Cardiac fibroblast (primary cell): ENCODE measurements at regions not wholly inside any gene's neighbourhood (a gene's known extent, or its start where the extent isn't known, plus 50 kb on each side); places are given as distances from the start of the nearest gene placed in this dataset.

Experiments
- DNase-seq, 2 donors: peaks; one replicate each; pipeline versions ENCODE4 v3.0.0 to v3.0.0-alpha.2; 2010; ENCODE audit warnings: low read depth in 2 of 2
- H3K4me3 ChIP-seq, 2 donors: replicated peaks in 1 of 2; 1 replicate in 1 of 2; 2 replicates in 1 of 2; pipeline ENCODE4 v1.5.1; 2011; ENCODE audit warnings: low read depth in 2 of 2, low read length in 2 of 2, mild to moderate bottlenecking in 2 of 2, moderate library complexity in 1 of 2
- CTCF ChIP-seq: IDR thresholded peaks from one replicate; pipeline ENCODE4 v1.5.1; 2011; ENCODE audit warnings: low read depth, mild to moderate bottlenecking, low read length, inconsistent platforms

GRCh38 chr15:99478977-99479376, 86.8 kb upstream of the MEF2A start:
- no peak for DNase-seq
- TF ChIP-seq CTCF: no peak
- H3K4me3 ChIP-seq: no peak overlapping the region

GRCh38 chr15:99480016-99480810, 85.6 kb upstream of the MEF2A start:
- H3K4me3 ChIP-seq: no peak overlapping the region
- DNase-seq: no peak
- TF ChIP-seq CTCF: no peak

GRCh38 chr15:99481113-99481950, 84.5 kb upstream of the MEF2A start:
- TF ChIP-seq CTCF: no peak
- DNase-seq: no peak
- no peak overlapping the region for H3K4me3 ChIP-seq

GRCh38 chr15:99481951-99482230, 83.9 kb upstream of the MEF2A start:
- no peak for DNase-seq
- TF ChIP-seq CTCF: no peak
- no peak overlapping the region for H3K4me3 ChIP-seq

GRCh38 chr15:99482993-99483392, 82.8 kb upstream of the MEF2A start:
- no peak for DNase-seq
- no peak overlapping the region for H3K4me3 ChIP-seq
- no peak for TF ChIP-seq CTCF

GRCh38 chr15:99485153-99485961, 80.4 kb upstream of the MEF2A start:
- DNase-seq: no peak
- H3K4me3 ChIP-seq: no peak overlapping the region
- no peak for TF ChIP-seq CTCF
